ENCODE measurements at regions not wholly inside any gene's neighbourhood (a gene's known extent, or its start where the extent isn't known, plus 50 kb on each side); places are given as distances from the start of the nearest gene placed in this dataset.

GRCh38 chr6:111971866-111972532 lies 81.9 kb upstream of the CCN6 start:
- no peak for DNase-seq (ENCODE audit: extremely low read depth, low read depth)
- no peak overlapping the region for H3K4me3 ChIP-seq (replicated peaks; ENCODE audit: low read depth, low read length)
- TF ChIP-seq CTCF (IDR thresholded peaks at IDR 0.05; ENCODE audit: low read depth, low read length, missing control alignments) = no peak

GRCh38 chr6:111972745-111973117 lies 81.2 kb upstream of the CCN6 start:
- peak overlapping the region; percentile 30; the same call in 1 of the 2 replicates for H3K4me3 ChIP-seq (replicated peaks; ENCODE audit: low read depth, low read length)
- DNase-seq (ENCODE audit: extremely low read depth, low read depth) = no peak
- no peak for TF ChIP-seq CTCF (IDR thresholded peaks at IDR 0.05; ENCODE audit: low read depth, low read length, missing control alignments)

- peak overlapping the region; percentile 30 for H3K4me3 ChIP-seq (replicated peaks; ENCODE audit: low read depth, low read length)
- DNase-seq (ENCODE audit: extremely low read depth, low read depth) = peak; percentile 82
These were observed 80.7 kb upstream of the CCN6 start for GRCh38 chr6:111973118-111973761.

GRCh38 chr6:111973927-111974639 lies 79.8 kb upstream of the CCN6 start:
- TF ChIP-seq CTCF (IDR thresholded peaks at IDR 0.05; ENCODE audit: low read depth, low read length, missing control alignments) = no peak
- no peak overlapping the region for H3K4me3 ChIP-seq (replicated peaks; ENCODE audit: low read depth, low read length)
- no peak for DNase-seq (ENCODE audit: extremely low read depth, low read depth)

More at GRCh38 chr6:111973118-111973761, 80.7 kb upstream of the CCN6 start:
- no peak for TF ChIP-seq CTCF (IDR thresholded peaks at IDR 0.05; ENCODE audit: low read depth, low read length, missing control alignments)

GRCh38 chr6:111975466-111975865 lies 78.4 kb upstream of the CCN6 start:
- DNase-seq (ENCODE audit: extremely low read depth, low read depth) = no peak
- no peak overlapping the region for H3K4me3 ChIP-seq (replicated peaks; ENCODE audit: low read depth, low read length)
- no peak for TF ChIP-seq CTCF (IDR thresholded peaks at IDR 0.05; ENCODE audit: low read depth, low read length, missing control alignments)

- DNase-seq (ENCODE audit: extremely low read depth, low read depth) = no peak
- H3K4me3 ChIP-seq (replicated peaks; ENCODE audit: low read depth, low read length) = no peak overlapping the region
- TF ChIP-seq CTCF (IDR thresholded peaks at IDR 0.05; ENCODE audit: low read depth, low read length, missing control alignments) = no peak
These were observed 77.8 kb upstream of the CCN6 start for GRCh38 chr6:111976139-111976538.
